ENCODE measurements at regions not wholly inside any gene's neighbourhood (a gene's known extent, or its start where the extent isn't known, plus 50 kb on each side); places are given as distances from the start of the nearest gene placed in this dataset.

DNA sequence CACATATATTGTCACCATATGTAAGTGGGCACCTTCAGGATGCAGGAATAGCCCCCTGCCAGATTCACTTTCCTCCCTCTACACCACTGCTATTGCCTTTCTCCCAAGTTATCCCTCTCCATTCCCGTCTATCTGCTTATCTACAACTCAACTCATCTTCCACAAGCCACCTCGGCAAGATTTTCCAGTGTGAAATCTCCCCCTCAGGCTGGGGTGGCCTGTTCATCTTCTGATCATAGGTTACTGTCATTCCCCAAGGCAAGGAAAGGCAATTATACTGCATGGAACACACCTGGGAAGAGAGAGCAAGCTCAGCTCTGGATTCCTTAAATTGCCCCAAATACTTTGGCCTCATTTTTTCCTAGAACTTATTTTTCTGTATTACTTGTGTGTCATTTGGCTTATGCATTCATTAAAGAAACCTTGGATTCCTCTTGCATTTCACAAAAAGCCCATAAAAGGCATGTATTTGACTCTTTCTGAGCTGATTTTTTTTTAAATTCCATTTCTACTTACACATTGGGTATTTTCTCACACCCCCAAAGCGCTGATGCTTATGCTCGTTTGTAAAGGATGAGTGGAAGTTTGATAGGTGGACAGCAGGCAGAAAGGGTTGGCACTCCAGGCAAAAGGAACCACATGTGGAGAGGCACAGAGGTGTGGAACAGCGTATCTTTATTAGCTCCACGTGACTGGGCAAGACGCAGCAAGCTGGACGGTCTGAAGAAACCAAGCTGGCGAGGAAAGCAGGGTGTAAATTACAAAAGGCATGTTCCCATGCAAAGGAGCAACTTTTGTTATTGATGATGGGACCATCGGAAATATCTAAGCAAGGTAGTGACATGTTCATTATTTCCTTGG lies 169.7 kb upstream of the RAB4A start:
- intact Hi-C loops (cut with micrococcal nuclease; ENCODE audit: unreplicated experiment), result no loop called here
- no peak overlapping the region for H3K4me3 ChIP-seq

DNA sequence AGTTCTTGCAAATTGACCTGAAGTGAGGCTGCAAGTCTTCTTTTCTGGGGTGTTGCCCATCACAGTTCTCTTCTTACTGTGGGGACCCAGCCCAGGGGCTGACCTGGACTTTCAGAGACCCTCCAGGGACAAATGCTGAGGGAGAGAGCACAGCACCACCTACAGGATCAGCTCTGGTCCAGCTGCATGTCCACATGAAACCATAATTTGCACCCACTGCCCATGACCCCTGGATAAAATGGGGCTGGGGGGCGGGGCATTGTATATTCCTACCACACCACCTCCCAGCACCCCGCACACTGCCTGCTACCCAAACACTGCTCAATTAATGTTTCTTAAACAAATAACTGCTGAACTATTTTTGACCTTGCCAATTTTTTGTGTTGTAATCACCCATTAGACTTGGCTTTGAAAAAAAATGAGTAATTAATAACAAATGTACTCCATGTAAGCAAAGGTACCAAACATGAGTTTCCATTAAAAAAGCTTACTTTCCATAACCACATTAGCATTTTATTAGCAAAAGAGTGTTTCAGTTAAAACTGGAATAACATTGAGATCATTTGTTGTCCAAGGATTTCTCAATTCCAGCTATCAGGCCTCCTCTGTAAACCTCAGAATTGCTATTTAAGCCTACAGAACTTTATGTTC lies 168.0 kb upstream of the RAB4A start:
- POLR2A ChIA-PET (ENCODE audit: unreplicated experiment), result no interaction called here
- no peak overlapping the region for H3K4me2 ChIP-seq
- no peaks in the 10 kb centered on the region for H3K36me3 ChIP-seq (ENCODE audit: low read depth)
- H3K9me3 ChIP-seq (ENCODE audit: insufficient read depth, low read depth), result no peaks in the 10 kb centered on the region
- H3K9me2 ChIP-seq (ENCODE audit: insufficient read depth), result no peaks in the 10 kb centered on the region
- H3K4me3 ChIP-seq, result no peak overlapping the region
- H3F3A ChIP-seq (ENCODE audit: insufficient read depth, low read depth), result no peaks in the 10 kb centered on the region
- no peak overlapping the region for H2AFZ ChIP-seq
- no TSS peak for BruUV-seq (replicated peaks)
- H4K20me1 ChIP-seq (ENCODE audit: insufficient read depth), result no peaks in the 10 kb centered on the region
- CTCF ChIA-PET, result no interaction called here
- DNase-seq, result no peak
- H3K4me1 ChIP-seq (replicated peaks; ENCODE audit: insufficient read depth), result no peaks in the 10 kb centered on the region
- H3K27ac ChIP-seq, result no peak overlapping the region
- intact Hi-C loops (cut with micrococcal nuclease; ENCODE audit: unreplicated experiment), result no loop called here
- TF ChIP-seq, protein P1, sequence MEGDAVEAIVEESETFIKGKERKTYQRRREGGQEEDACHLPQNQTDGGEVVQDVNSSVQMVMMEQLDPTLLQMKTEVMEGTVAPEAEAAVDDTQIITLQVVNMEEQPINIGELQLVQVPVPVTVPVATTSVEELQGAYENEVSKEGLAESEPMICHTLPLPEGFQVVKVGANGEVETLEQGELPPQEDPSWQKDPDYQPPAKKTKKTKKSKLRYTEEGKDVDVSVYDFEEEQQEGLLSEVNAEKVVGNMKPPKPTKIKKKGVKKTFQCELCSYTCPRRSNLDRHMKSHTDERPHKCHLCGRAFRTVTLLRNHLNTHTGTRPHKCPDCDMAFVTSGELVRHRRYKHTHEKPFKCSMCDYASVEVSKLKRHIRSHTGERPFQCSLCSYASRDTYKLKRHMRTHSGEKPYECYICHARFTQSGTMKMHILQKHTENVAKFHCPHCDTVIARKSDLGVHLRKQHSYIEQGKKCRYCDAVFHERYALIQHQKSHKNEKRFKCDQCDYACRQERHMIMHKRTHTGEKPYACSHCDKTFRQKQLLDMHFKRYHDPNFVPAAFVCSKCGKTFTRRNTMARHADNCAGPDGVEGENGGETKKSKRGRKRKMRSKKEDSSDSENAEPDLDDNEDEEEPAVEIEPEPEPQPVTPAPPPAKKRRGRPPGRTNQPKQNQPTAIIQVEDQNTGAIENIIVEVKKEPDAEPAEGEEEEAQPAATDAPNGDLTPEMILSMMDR (conservative IDR thresholded peaks at IDR 0.05), result no peak
- TF ChIP-seq EZH2 (IDR thresholded peaks at IDR 0.05; ENCODE audit: low read depth), result no peak
- H3K27me3 ChIP-seq (ENCODE audit: insufficient read depth, low read depth), result peaks cover 85% of the 10 kb centered on the region
- H3K79me2 ChIP-seq (ENCODE audit: low read depth), result no peaks in the 10 kb centered on the region

More for the DNA sequence above, 169.7 kb upstream of the RAB4A start:
- H3K9me3 ChIP-seq (ENCODE audit: insufficient read depth, low read depth), result no peaks in the 10 kb centered on the region
- no peak overlapping the region for H2AFZ ChIP-seq
- no TSS peak for BruUV-seq (replicated peaks)
- TF ChIP-seq EZH2 (IDR thresholded peaks at IDR 0.05; ENCODE audit: low read depth), result no peak
- TF ChIP-seq, protein P1 (conservative IDR thresholded peaks at IDR 0.05), result no peak
- H3K4me1 ChIP-seq (replicated peaks; ENCODE audit: insufficient read depth), result no peaks in the 10 kb centered on the region
- DNase-seq, result no peak
- no peaks in the 10 kb centered on the region for H3K79me2 ChIP-seq (ENCODE audit: low read depth)
- H3K9me2 ChIP-seq (ENCODE audit: insufficient read depth), result no peaks in the 10 kb centered on the region
- CTCF ChIA-PET, result no interaction called here
- POLR2A ChIA-PET (ENCODE audit: unreplicated experiment), result no interaction called here
- no peak overlapping the region for H3K4me2 ChIP-seq
- H3K36me3 ChIP-seq (ENCODE audit: low read depth), result no peaks in the 10 kb centered on the region
- H3K27me3 ChIP-seq (ENCODE audit: insufficient read depth, low read depth), result peaks cover 81% of the 10 kb centered on the region
- H3F3A ChIP-seq (ENCODE audit: insufficient read depth, low read depth), result no peaks in the 10 kb centered on the region
- no peaks in the 10 kb centered on the region for H4K20me1 ChIP-seq (ENCODE audit: insufficient read depth)
- no peak overlapping the region for H3K27ac ChIP-seq

DNA sequence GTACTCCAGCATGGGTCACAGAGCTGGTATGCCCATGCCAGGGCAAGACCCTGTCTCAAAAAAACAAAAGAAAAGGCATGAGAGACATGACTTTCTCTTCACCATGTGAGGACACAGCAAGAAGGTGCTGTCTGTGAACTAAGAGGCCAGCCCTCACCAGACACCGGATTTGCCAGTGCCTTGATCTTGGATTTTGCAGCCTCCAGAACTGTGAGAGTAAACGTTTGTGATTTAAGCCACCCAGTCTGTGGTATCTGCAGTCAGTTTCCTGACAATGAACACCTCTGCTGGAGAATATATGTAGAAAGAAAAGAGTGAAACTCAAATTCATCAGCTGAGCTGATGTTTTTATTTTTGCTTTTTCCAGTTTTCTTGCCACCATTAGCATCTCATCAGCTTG lies 166.3 kb upstream of the RAB4A start:
- H3K4me2 ChIP-seq, result no peak overlapping the region
- CTCF ChIA-PET, result no interaction called here
- H3K9me3 ChIP-seq (ENCODE audit: insufficient read depth, low read depth), result no peaks in the 10 kb centered on the region
- H4K20me1 ChIP-seq (ENCODE audit: insufficient read depth), result no peaks in the 10 kb centered on the region
- no peak overlapping the region for H2AFZ ChIP-seq
- H3K27me3 ChIP-seq (ENCODE audit: insufficient read depth, low read depth), result peaks cover 78% of the 10 kb centered on the region
- no peaks in the 10 kb centered on the region for H3K79me2 ChIP-seq (ENCODE audit: low read depth)
- intact Hi-C loops (cut with micrococcal nuclease; ENCODE audit: unreplicated experiment), result no loop called here
- no peak overlapping the region for H3K4me3 ChIP-seq
- no peak overlapping the region for H3K27ac ChIP-seq
- TF ChIP-seq, protein P1 (conservative IDR thresholded peaks at IDR 0.05), result no peak
- no peak for TF ChIP-seq EZH2 (IDR thresholded peaks at IDR 0.05; ENCODE audit: low read depth)
- no peaks in the 10 kb centered on the region for H3K4me1 ChIP-seq (replicated peaks; ENCODE audit: insufficient read depth)
- no peak for DNase-seq
- BruUV-seq (replicated peaks), result no TSS peak
- no peaks in the 10 kb centered on the region for H3F3A ChIP-seq (ENCODE audit: insufficient read depth, low read depth)
- POLR2A ChIA-PET (ENCODE audit: unreplicated experiment), result no interaction called here
- H3K9me2 ChIP-seq (ENCODE audit: insufficient read depth), result no peaks in the 10 kb centered on the region
- no peaks in the 10 kb centered on the region for H3K36me3 ChIP-seq (ENCODE audit: low read depth)

Measured in PC-9 (cell line).